Gastrocnemius medialis (tissue), 4 donors: ENCODE measurements at regions not wholly inside any gene's neighbourhood (a gene's known extent, or its start where the extent isn't known, plus 50 kb on each side); places are given as distances from the start of the nearest gene placed in this dataset.

ENCODE experiments used
- ATAC-seq, 2 donors: fragments of 150-250 bp; one replicate each; pipeline ENCODE4 v1.9.1; 2016
- DNase-seq, 2 donors: peaks; one replicate each; pipeline ENCODE4 v3.0.0-alpha.2; 2019
- H3K27ac ChIP-seq, 4 donors: fragments of 200-600 bp; sonication (generic); 1 replicate in 1 of 4; 2 replicates in 3 of 4; pipeline ENCODE4 v1.5.1; 2016 to 2018; ENCODE audit warnings: mild to moderate bottlenecking in 2 of 4, moderate library complexity in 1 of 4
- H3K27me3 ChIP-seq, 3 donors: fragments of 200-600 bp; sonication (generic) in 2 of 3; 1 replicate in 1 of 3; 2 replicates in 2 of 3; pipeline versions ENCODE4 v1.5.1 to v1.6.0; 2016 to 2019; ENCODE audit warnings: mild to moderate bottlenecking in 1 of 3, moderate library complexity in 1 of 3
- H3K36me3 ChIP-seq, 2 donors: fragments of 200-600 bp; sonication (generic) in 1 of 2; one replicate each; pipeline ENCODE4 v1.5.1; 2017 to 2018
- H3K4me1 ChIP-seq, 2 donors: fragments of 200-600 bp; sonication (generic) in 1 of 2; one replicate each; pipeline ENCODE4 v1.5.1; 2016 to 2017; ENCODE audit warnings: mild to moderate bottlenecking in 2 of 2
- H3K4me3 ChIP-seq, 4 donors: fragments of 200-600 bp; sonication (generic) in 3 of 4; 1 replicate in 1 of 4; 2 replicates in 3 of 4; pipeline ENCODE4 v1.5.1; 2016 to 2019; ENCODE audit warnings: mild to moderate bottlenecking in 2 of 4
- H3K9me3 ChIP-seq, 3 donors: fragments of 200-600 bp; sonication (generic) in 2 of 3; 1 replicate in 1 of 3; 2 replicates in 2 of 3; pipeline ENCODE4 v1.5.1; 2016 to 2019
- CTCF ChIP-seq, 5 experiments: fragments of 450-650 bp in 3 of 5; fragments of 200-600 bp in 2 of 5; sonication (generic) in 2 of 5; IDR thresholded peaks in 4 of 5; conservative IDR thresholded peaks in 1 of 5; 1 replicate in 4 of 5; 2 replicates in 1 of 5; pipeline ENCODE4 v1.5.1; 2016 to 2019; ENCODE audit warnings: antibody characterized with exemption in 5 of 5, mild to moderate bottlenecking in 3 of 5, moderate library complexity in 3 of 5
- POLR2A ChIP-seq, 2 donors: fragments of 450-650 bp; IDR thresholded peaks; one replicate each; pipeline ENCODE4 v1.6.1; 2017; ENCODE audit warnings: antibody characterized with exemption in 2 of 2, mild to moderate bottlenecking in 2 of 2, moderate library complexity in 2 of 2
- in situ Hi-C, 4 donors: fragments of 200-750 bp; cut with MboI; loops; one replicate each; pipeline versions ENCODE4 v1.15.0 to v1.8.0; 2017; ENCODE audit warnings: low sequenced_read_pairs in 4 of 4
- intact Hi-C: fragments of 100-400 bp; cut with DNase I; formaldehyde crosslinking; loops from one replicate; pipeline ENCODE4 v1.15.1; 2023; ENCODE audit warnings: low total_unique reads

GRCh38 chr4:187919966-187920365 is 75.6 kb upstream of the ZFP42 start:
- H3K4me3 ChIP-seq, result no peak overlapping the region
- intact Hi-C loops, result no loop called here
- no peaks in the 10 kb centered on the region for H3K4me1 ChIP-seq
- no peak overlapping the region for H3K27ac ChIP-seq
- ATAC-seq (no peak), DNase-seq (no peak)
- TF ChIP-seq POLR2A (IDR thresholded peaks at IDR 0.05) (no peak), CTCF (IDR thresholded peaks at IDR 0.05 in 4 of 5, conservative IDR thresholded peaks at IDR 0.05 in 1 of 5) (no peak)
- in situ Hi-C loops, result no loop called here
- H3K9me3 ChIP-seq, result no peaks in the 10 kb centered on the region
- no peaks in the 10 kb centered on the region for H3K36me3 ChIP-seq
- H3K27me3 ChIP-seq, result no peaks in the 10 kb centered on the region

- no peak for DNase-seq
- ATAC-seq, result no peak
- Histone ChIP-seq H3K9me3 (no peaks in the 10 kb centered on the region), H3K36me3 (no peaks in the 10 kb centered on the region), H3K4me3 (no peak overlapping the region), H3K27ac (no peak overlapping the region), H3K27me3 (no peaks in the 10 kb centered on the region), H3K4me1 (no peaks in the 10 kb centered on the region)
- intact Hi-C loops (no loop called here), in situ Hi-C loops (no loop called here)
- TF ChIP-seq CTCF (IDR thresholded peaks at IDR 0.05 in 4 of 5, conservative IDR thresholded peaks at IDR 0.05 in 1 of 5) (no peak), POLR2A (IDR thresholded peaks at IDR 0.05) (no peak)
These were observed 73.5 kb upstream of the ZFP42 start for GRCh38 chr4:187921946-187922623.

DNA sequence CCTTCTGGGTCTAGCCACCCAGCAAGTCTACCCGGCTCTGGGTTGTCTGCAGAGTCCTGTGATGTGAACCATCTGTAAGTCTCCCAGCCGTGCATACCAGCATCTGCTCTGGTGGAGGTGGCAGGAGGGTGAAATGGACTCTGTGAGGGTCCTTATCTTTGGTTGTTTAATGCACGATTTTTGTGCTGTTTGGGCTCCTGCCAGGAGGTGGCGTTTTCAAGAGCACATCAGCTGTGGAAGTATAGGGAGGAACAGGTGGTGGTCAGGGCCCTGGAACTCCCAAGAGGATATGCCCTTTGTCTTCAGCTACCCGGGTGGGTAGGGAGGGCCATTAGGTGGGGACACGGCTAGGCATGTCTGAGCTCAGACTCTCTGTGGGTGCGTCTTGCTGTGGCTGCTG is 66.5 kb upstream of the ZFP42 start:
- H3K27ac ChIP-seq, result no peak overlapping the region
- no peak overlapping the region for H3K4me3 ChIP-seq
- no peak for ATAC-seq
- DNase-seq, result no peak
- no peaks in the 10 kb centered on the region for H3K9me3 ChIP-seq
- intact Hi-C loops (no loop called here), in situ Hi-C loops (no loop called here)
- no peaks in the 10 kb centered on the region for H3K36me3 ChIP-seq
- H3K4me1 ChIP-seq, result no peaks in the 10 kb centered on the region
- no peak for TF ChIP-seq POLR2A (IDR thresholded peaks at IDR 0.05)
- no peak for TF ChIP-seq CTCF (IDR thresholded peaks at IDR 0.05 in 4 of 5, conservative IDR thresholded peaks at IDR 0.05 in 1 of 5)
- no peaks in the 10 kb centered on the region for H3K27me3 ChIP-seq

DNA sequence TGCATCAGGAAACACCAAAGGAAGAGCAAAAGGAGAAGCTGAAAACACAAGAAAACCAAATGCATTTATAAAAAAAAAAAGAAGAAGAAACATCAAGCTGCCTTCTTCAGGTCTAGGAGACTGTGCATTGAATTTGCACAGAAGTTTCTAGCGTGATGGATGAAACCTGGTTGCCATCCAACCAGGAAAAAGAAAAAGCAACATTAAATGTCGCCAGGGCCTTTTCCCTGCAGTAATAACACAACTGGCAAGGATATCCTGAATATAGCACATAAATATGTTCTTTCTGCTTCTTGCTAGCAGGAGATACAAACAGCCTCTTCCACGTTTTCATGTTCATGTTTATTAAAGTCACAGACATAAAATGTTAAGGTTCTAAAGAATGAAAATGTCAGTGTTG is 60.8 kb upstream of the ZFP42 start:
- no peaks in the 10 kb centered on the region for H3K36me3 ChIP-seq
- DNase-seq (no peak), ATAC-seq (no peak)
- no peaks in the 10 kb centered on the region for H3K4me1 ChIP-seq
- H3K4me3 ChIP-seq, result no peak overlapping the region
- no peaks in the 10 kb centered on the region for H3K9me3 ChIP-seq
- no peak for TF ChIP-seq POLR2A (IDR thresholded peaks at IDR 0.05)
- TF ChIP-seq CTCF (IDR thresholded peaks at IDR 0.05 in 4 of 5, conservative IDR thresholded peaks at IDR 0.05 in 1 of 5), result no peak
- intact Hi-C loops, result no loop called here
- no peaks in the 10 kb centered on the region for H3K27me3 ChIP-seq
- no peak overlapping the region for H3K27ac ChIP-seq
- in situ Hi-C loops, result no loop called here

GRCh38 chr4:187937557-187937956 is 58.0 kb upstream of the ZFP42 start:
- Histone ChIP-seq H3K4me1 (no peaks in the 10 kb centered on the region), H3K27ac (no peak overlapping the region), H3K4me3 (no peak overlapping the region), H3K27me3 (no peaks in the 10 kb centered on the region), H3K36me3 (no peaks in the 10 kb centered on the region), H3K9me3 (no peaks in the 10 kb centered on the region)
- in situ Hi-C loops, result no loop called here
- DNase-seq, result no peak
- TF ChIP-seq POLR2A (IDR thresholded peaks at IDR 0.05) (no peak), CTCF (IDR thresholded peaks at IDR 0.05 in 4 of 5, conservative IDR thresholded peaks at IDR 0.05 in 1 of 5) (no peak)
- no peak for ATAC-seq
- intact Hi-C loops, result no loop called here
